ENCODE measurements at regions not wholly inside any gene's neighbourhood (a gene's known extent, or its start where the extent isn't known, plus 50 kb on each side); places are given as distances from the start of the nearest gene placed in this dataset.

DNA sequence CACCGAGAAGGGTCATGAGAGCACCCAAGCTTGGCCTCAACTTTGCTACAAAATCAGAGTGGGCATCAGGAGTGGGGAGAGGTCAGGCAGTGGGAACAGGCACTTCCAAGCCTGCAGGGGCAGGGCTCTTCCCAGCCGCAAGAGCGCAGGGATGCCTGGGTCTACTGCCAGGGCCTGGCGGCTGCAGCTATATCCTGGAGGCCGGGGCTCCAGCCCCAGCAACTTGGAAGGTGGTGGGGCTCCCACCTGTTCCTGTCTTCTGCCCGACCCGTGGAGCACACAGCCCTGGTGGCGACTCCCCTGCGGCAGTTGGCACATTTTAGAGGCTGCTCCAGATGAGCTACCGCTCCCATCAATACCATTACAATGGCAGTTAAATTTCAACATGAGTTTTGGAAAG lies 607.0 kb downstream of the TRAM1L1 start:
- DNase-seq (ENCODE audit: low read depth in 1 of 2, low spot score in 1 of 2): no peak
- Histone ChIP-seq H3K4me3 (replicated peaks; ENCODE audit: insufficient read depth, low read length) (no peak overlapping the region), H3K27ac (replicated peaks) (no peak overlapping the region), H3K27me3 (ENCODE audit: insufficient read depth, poor library complexity, severe bottlenecking) (no peaks in the 10 kb centered on the region)
- TF ChIP-seq, protein P1, sequence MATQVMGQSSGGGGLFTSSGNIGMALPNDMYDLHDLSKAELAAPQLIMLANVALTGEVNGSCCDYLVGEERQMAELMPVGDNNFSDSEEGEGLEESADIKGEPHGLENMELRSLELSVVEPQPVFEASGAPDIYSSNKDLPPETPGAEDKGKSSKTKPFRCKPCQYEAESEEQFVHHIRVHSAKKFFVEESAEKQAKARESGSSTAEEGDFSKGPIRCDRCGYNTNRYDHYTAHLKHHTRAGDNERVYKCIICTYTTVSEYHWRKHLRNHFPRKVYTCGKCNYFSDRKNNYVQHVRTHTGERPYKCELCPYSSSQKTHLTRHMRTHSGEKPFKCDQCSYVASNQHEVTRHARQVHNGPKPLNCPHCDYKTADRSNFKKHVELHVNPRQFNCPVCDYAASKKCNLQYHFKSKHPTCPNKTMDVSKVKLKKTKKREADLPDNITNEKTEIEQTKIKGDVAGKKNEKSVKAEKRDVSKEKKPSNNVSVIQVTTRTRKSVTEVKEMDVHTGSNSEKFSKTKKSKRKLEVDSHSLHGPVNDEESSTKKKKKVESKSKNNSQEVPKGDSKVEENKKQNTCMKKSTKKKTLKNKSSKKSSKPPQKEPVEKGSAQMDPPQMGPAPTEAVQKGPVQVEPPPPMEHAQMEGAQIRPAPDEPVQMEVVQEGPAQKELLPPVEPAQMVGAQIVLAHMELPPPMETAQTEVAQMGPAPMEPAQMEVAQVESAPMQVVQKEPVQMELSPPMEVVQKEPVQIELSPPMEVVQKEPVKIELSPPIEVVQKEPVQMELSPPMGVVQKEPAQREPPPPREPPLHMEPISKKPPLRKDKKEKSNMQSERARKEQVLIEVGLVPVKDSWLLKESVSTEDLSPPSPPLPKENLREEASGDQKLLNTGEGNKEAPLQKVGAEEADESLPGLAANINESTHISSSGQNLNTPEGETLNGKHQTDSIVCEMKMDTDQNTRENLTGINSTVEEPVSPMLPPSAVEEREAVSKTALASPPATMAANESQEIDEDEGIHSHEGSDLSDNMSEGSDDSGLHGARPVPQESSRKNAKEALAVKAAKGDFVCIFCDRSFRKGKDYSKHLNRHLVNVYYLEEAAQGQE (IDR thresholded peaks at IDR 0.05; ENCODE audit: insufficient replicate concordance, low read depth): no peak
- TF ChIP-seq, protein P2, sequence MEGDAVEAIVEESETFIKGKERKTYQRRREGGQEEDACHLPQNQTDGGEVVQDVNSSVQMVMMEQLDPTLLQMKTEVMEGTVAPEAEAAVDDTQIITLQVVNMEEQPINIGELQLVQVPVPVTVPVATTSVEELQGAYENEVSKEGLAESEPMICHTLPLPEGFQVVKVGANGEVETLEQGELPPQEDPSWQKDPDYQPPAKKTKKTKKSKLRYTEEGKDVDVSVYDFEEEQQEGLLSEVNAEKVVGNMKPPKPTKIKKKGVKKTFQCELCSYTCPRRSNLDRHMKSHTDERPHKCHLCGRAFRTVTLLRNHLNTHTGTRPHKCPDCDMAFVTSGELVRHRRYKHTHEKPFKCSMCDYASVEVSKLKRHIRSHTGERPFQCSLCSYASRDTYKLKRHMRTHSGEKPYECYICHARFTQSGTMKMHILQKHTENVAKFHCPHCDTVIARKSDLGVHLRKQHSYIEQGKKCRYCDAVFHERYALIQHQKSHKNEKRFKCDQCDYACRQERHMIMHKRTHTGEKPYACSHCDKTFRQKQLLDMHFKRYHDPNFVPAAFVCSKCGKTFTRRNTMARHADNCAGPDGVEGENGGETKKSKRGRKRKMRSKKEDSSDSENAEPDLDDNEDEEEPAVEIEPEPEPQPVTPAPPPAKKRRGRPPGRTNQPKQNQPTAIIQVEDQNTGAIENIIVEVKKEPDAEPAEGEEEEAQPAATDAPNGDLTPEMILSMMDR (IDR thresholded peaks at IDR 0.05; ENCODE audit: insufficient read depth, low read length): no peak
- no peak for TF ChIP-seq SPI1 (IDR thresholded peaks at IDR 0.05; ENCODE audit: borderline replicate concordance, low read depth)
- TF ChIP-seq POLR2AphosphoS5 (IDR thresholded peaks at IDR 0.05; ENCODE audit: low read depth): no peak
- TF ChIP-seq GABPA (IDR thresholded peaks at IDR 0.05; ENCODE audit: low read depth): no peak

DNA sequence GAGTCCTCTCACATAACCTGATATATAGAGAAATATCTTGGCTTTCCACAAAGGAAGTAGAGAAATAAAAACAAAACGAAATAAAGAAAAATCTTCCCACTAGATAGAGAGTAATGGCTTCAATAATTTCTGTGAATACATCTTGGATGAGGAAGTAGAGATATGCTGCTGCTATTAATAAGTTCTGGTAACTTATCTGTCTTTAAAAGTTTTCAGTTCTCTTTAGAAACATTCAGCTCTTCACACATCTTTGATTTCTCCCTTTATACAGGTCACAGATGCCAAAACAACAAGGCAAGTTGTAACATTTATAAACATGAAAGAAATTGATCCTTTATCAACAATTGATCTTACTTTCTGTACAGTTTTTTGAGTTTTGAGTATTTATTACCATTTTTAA lies 615.8 kb downstream of the TRAM1L1 start:
- Histone ChIP-seq H3K4me3 (replicated peaks; ENCODE audit: insufficient read depth, low read length) (no peak overlapping the region), H3K27me3 (ENCODE audit: insufficient read depth, poor library complexity, severe bottlenecking) (no peaks in the 10 kb centered on the region), H3K27ac (replicated peaks) (no peak overlapping the region)
- TF ChIP-seq POLR2AphosphoS5 (IDR thresholded peaks at IDR 0.05; ENCODE audit: low read depth) (no peak), SPI1 (IDR thresholded peaks at IDR 0.05; ENCODE audit: borderline replicate concordance, low read depth) (no peak), GABPA (IDR thresholded peaks at IDR 0.05; ENCODE audit: low read depth) (no peak)
- TF ChIP-seq, protein P1 (IDR thresholded peaks at IDR 0.05; ENCODE audit: insufficient replicate concordance, low read depth): no peak
- TF ChIP-seq, protein P2 (IDR thresholded peaks at IDR 0.05; ENCODE audit: insufficient read depth, low read length): no peak
- DNase-seq (ENCODE audit: low read depth in 1 of 2, low spot score in 1 of 2): no peak

DNA sequence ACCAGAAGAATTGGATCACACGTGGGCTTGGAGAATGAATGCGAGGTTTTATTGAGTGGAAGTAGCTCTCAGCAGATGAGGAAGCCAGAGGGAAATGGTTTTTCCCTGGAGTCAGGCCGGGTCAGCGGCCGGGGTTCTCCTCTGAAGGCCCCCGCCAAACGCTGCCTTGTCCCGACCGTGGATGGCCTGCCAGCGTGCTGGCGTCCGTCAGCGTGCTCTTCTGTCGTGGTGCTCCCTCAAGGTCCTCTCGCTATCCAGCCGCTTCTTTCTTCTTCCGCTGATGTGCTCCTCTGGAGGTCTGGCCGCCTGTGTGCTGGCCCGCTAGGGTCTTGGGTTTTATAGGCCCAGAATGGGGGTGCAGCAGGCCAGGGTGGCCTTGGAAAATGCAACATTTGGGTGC lies 632.2 kb downstream of the TRAM1L1 start:
- TF ChIP-seq GABPA (IDR thresholded peaks at IDR 0.05; ENCODE audit: low read depth): no peak
- no peak for TF ChIP-seq POLR2AphosphoS5 (IDR thresholded peaks at IDR 0.05; ENCODE audit: low read depth)
- TF ChIP-seq, protein P2 (IDR thresholded peaks at IDR 0.05; ENCODE audit: insufficient read depth, low read length): no peak
- TF ChIP-seq, protein P1 (IDR thresholded peaks at IDR 0.05; ENCODE audit: insufficient replicate concordance, low read depth): no peak
- no peak for TF ChIP-seq SPI1 (IDR thresholded peaks at IDR 0.05; ENCODE audit: borderline replicate concordance, low read depth)
- Histone ChIP-seq H3K4me3 (replicated peaks; ENCODE audit: insufficient read depth, low read length) (no peak overlapping the region), H3K27me3 (ENCODE audit: insufficient read depth, poor library complexity, severe bottlenecking) (no peaks in the 10 kb centered on the region), H3K27ac (replicated peaks) (no peak overlapping the region)
- DNase-seq (ENCODE audit: low read depth in 1 of 2, low spot score in 1 of 2): no peak

Data from HL-60 (cell line).